ENCODE measurements at regions not wholly inside any gene's neighbourhood (a gene's known extent, or its start where the extent isn't known, plus 50 kb on each side); places are given as distances from the start of the nearest gene placed in this dataset.

- TF ChIP-seq CTCF (IDR thresholded peaks at IDR 0.05) (no peak), ZFX (IDR thresholded peaks at IDR 0.05; ENCODE audit: borderline replicate concordance) (no peak)
These were observed 89.3 kb upstream of the FTMT start for GRCh38 chr5:121762426-121762825.

Data from 22Rv1 (cell line).